ENCODE measurements at regions not wholly inside any gene's neighbourhood (a gene's known extent, or its start where the extent isn't known, plus 50 kb on each side); places are given as distances from the start of the nearest gene placed in this dataset.
"Not testable (repeated sequence)": the region's sequence is repeated elsewhere in the genome, so short reads cannot be mapped to it uniquely, and the experiment has no call there.

- intact Hi-C loops (cut with DNase I); DNase-seq (ENCODE audit: low spot score): not testable (repeated sequence)
These were observed 253.7 kb downstream of the TMEM161B start for GRCh38 chr5:88014984-88015383.

GRCh38 chr5:88000877-88001276 lies 267.8 kb downstream of the TMEM161B start:
- no peak for DNase-seq (ENCODE audit: low spot score)
- intact Hi-C loops (cut with DNase I) = no loop called here

GRCh38 chr5:87997662-87998061 lies 271.0 kb downstream of the TMEM161B start:
- DNase-seq (ENCODE audit: low spot score) = no peak
- intact Hi-C loops (cut with DNase I) = no loop called here

GRCh38 chr5:87966213-87966612 lies 302.4 kb downstream of the TMEM161B start:
- DNase-seq (ENCODE audit: low spot score) = no peak
- intact Hi-C loops (cut with DNase I) = no loop called here

GRCh38 chr5:87954121-87954520 lies 314.5 kb downstream of the TMEM161B start:
- intact Hi-C loops (cut with DNase I) = no loop called here
- no peak for DNase-seq (ENCODE audit: low spot score)

- no peak for DNase-seq (ENCODE audit: low spot score)
- intact Hi-C loops (cut with DNase I) = no loop called here
These were observed 317.0 kb downstream of the TMEM161B start for GRCh38 chr5:87951661-87952060.

GRCh38 chr5:87949676-87950631 lies 318.7 kb downstream of the TMEM161B start:
- DNase-seq (ENCODE audit: low spot score) = no peak
- intact Hi-C loops (cut with DNase I) = no loop called here

GRCh38 chr5:87948486-87948885 lies 320.2 kb downstream of the TMEM161B start:
- intact Hi-C loops (cut with DNase I) = no loop called here

GRCh38 chr5:87946271-87946670 lies 322.4 kb downstream of the TMEM161B start:
- no peak for DNase-seq (ENCODE audit: low spot score)
- intact Hi-C loops (cut with DNase I) = no loop called here

More at GRCh38 chr5:87948486-87948885, 320.2 kb downstream of the TMEM161B start:
- DNase-seq (ENCODE audit: low spot score) = no peak

- intact Hi-C loops (cut with DNase I) = no loop called here
- DNase-seq (ENCODE audit: low spot score) = no peak
These were observed 323.4 kb downstream of the TMEM161B start for GRCh38 chr5:87945286-87945650.

- DNase-seq (ENCODE audit: low spot score) = no peak
- intact Hi-C loops (cut with DNase I) = no loop called here
These were observed 323.9 kb downstream of the TMEM161B start for GRCh38 chr5:87944553-87945285.

- intact Hi-C loops (cut with DNase I) = no loop called here
- no peak for DNase-seq (ENCODE audit: low spot score)
These were observed 327.9 kb downstream of the TMEM161B start for GRCh38 chr5:87940775-87941174.

GRCh38 chr5:87936667-87937066 lies 332.0 kb downstream of the TMEM161B start:
- intact Hi-C loops (cut with DNase I) = loop anchor here in 1 of 2 donors (10.0 kb wide), 1 partner anchor 1348 kb away; no protein-coding TSS in a partner anchor
- no peak for DNase-seq (ENCODE audit: low spot score)

GRCh38 chr5:87924436-87924835 lies 344.2 kb downstream of the TMEM161B start:
- no peak for DNase-seq (ENCODE audit: low spot score)
- intact Hi-C loops (cut with DNase I) = no loop called here

- intact Hi-C loops (cut with DNase I) = no loop called here
- DNase-seq (ENCODE audit: low spot score) = no peak
These were observed 352.3 kb downstream of the TMEM161B start for GRCh38 chr5:87916320-87916719.

GRCh38 chr5:87912419-87912818 lies 356.2 kb downstream of the TMEM161B start:
- intact Hi-C loops (cut with DNase I) = no loop called here

GRCh38 chr5:87909382-87909781 lies 359.3 kb downstream of the TMEM161B start:
- no peak for DNase-seq (ENCODE audit: low spot score)
- intact Hi-C loops (cut with DNase I) = no loop called here

More at GRCh38 chr5:87912419-87912818, 356.2 kb downstream of the TMEM161B start:
- no peak for DNase-seq (ENCODE audit: low spot score)

- DNase-seq (ENCODE audit: low spot score) = no peak
- intact Hi-C loops (cut with DNase I) = no loop called here
These were observed 361.7 kb downstream of the TMEM161B start for GRCh38 chr5:87906962-87907361.

- intact Hi-C loops (cut with DNase I) = no loop called here
- DNase-seq (ENCODE audit: low spot score) = no peak
These were observed 368.2 kb downstream of the TMEM161B start for GRCh38 chr5:87900419-87900818.

GRCh38 chr5:87899721-87900131 lies 368.9 kb downstream of the TMEM161B start:
- no peak for DNase-seq (ENCODE audit: low spot score)
- intact Hi-C loops (cut with DNase I) = no loop called here

Measured in posterior vena cava (tissue), 2 donors.